ENCODE measurements at regions not wholly inside any gene's neighbourhood (a gene's known extent, or its start where the extent isn't known, plus 50 kb on each side); places are given as distances from the start of the nearest gene placed in this dataset.

DNA sequence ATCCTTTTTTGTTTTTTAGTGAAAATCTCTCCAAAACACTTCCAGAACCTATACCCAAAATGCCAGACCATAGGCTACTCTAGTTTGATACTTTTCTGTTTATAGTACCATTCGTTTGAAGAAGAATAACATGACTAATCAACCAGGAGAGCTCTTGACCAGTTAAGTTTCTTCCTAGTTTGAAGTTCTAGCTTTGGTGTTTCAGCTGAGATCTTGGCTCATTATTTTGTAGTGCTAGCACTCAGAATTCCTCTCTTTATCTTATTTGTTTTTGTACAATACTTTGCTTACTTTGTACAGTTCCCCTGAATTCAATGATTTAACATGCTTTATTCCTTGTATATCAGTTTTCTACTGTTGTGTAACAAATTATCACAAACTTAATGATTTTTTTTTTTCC lies 911.6 kb downstream of the EFNA5 start:
- Histone ChIP-seq H2BK5ac (ENCODE audit: low read length) (no peak overlapping the region), H3K79me2 (ENCODE audit: control insufficient read depth, insufficient read depth, low read length) (no peaks in the 10 kb centered on the region), H3K18ac (ENCODE audit: low read length) (no peak overlapping the region), H3K4me2 (ENCODE audit: low read length) (no peak overlapping the region), H3K23ac (ENCODE audit: low read length) (no peak overlapping the region), H3K56ac (ENCODE audit: low read length) (no peak overlapping the region), H2AK5ac (ENCODE audit: low read length) (no peak overlapping the region), H4K5ac (ENCODE audit: low read length) (no peak overlapping the region), H2BK120ac (ENCODE audit: low read depth, low read length) (no peak overlapping the region), H3K79me1 (ENCODE audit: low read length) (no peaks in the 10 kb centered on the region), H3K4me1 (ENCODE audit: control insufficient read depth, low read depth, low read length) (no peaks in the 10 kb centered on the region), H3K4ac (ENCODE audit: low read depth, low read length) (no peak overlapping the region), H4K8ac (ENCODE audit: low read depth, low read length) (no peak overlapping the region), H3K36me3 (ENCODE audit: control insufficient read depth, insufficient read depth, low read length) (no peaks in the 10 kb centered on the region), H3K4me3 (ENCODE audit: low read length) (no peak overlapping the region), H2BK15ac (replicated peaks; ENCODE audit: low read depth) (no peak overlapping the region), H3K27ac (ENCODE audit: low read depth, low read length) (no peak overlapping the region), H3K27me3 (ENCODE audit: insufficient read depth, low read length, poor library complexity) (no peaks in the 10 kb centered on the region), H3K9ac (ENCODE audit: low read length) (no peak overlapping the region)
- no CpG with 5 or more reads among the region's 1 CpG for WGBS (ENCODE audit: extremely low coverage, insufficient coverage, low lambda C conversion rate)
- DNase-seq, result no peak

DNA sequence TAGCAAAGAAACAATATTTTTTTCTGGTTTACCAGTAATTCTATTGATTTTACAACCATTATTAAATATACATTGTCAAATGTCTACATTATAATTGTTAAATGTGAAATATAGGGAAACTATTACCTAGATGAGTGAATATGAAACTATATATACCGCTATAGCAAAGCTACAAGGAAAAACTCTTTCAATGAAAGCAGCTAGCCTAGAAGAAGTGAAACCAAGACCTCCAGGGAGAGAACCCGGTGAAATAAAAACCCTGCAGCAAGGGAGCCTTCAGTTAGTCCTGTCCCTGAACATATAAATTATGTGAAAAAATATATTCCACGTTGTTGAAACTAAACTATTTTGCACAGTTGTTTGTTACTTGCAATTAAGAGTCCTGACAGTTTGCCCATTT lies 913.1 kb downstream of the EFNA5 start:
- no peak overlapping the region for H4K5ac ChIP-seq (ENCODE audit: low read length)
- no peak overlapping the region for H2BK15ac ChIP-seq (replicated peaks; ENCODE audit: low read depth)
- WGBS (ENCODE audit: extremely low coverage, insufficient coverage, low lambda C conversion rate), result no CpG with 5 or more reads among the region's 3 CpGs
- H3K79me2 ChIP-seq (ENCODE audit: control insufficient read depth, insufficient read depth, low read length), result no peaks in the 10 kb centered on the region
- H3K4me2 ChIP-seq (ENCODE audit: low read length), result no peak overlapping the region
- H3K4me1 ChIP-seq (ENCODE audit: control insufficient read depth, low read depth, low read length), result no peaks in the 10 kb centered on the region
- H3K18ac ChIP-seq (ENCODE audit: low read length), result no peak overlapping the region
- H2BK5ac ChIP-seq (ENCODE audit: low read length), result no peak overlapping the region
- no peaks in the 10 kb centered on the region for H3K27me3 ChIP-seq (ENCODE audit: insufficient read depth, low read length, poor library complexity)
- no peak overlapping the region for H4K8ac ChIP-seq (ENCODE audit: low read depth, low read length)
- no peak overlapping the region for H3K56ac ChIP-seq (ENCODE audit: low read length)
- no peak overlapping the region for H3K23ac ChIP-seq (ENCODE audit: low read length)
- H2AK5ac ChIP-seq (ENCODE audit: low read length), result no peak overlapping the region
- H3K27ac ChIP-seq (ENCODE audit: low read depth, low read length), result no peak overlapping the region
- no peak overlapping the region for H3K4me3 ChIP-seq (ENCODE audit: low read length)
- no peaks in the 10 kb centered on the region for H3K79me1 ChIP-seq (ENCODE audit: low read length)
- no peak overlapping the region for H3K9ac ChIP-seq (ENCODE audit: low read length)
- no peak for DNase-seq
- H3K36me3 ChIP-seq (ENCODE audit: control insufficient read depth, insufficient read depth, low read length), result no peaks in the 10 kb centered on the region
- H2BK120ac ChIP-seq (ENCODE audit: low read depth, low read length), result no peak overlapping the region
- H3K4ac ChIP-seq (ENCODE audit: low read depth, low read length), result no peak overlapping the region

DNA sequence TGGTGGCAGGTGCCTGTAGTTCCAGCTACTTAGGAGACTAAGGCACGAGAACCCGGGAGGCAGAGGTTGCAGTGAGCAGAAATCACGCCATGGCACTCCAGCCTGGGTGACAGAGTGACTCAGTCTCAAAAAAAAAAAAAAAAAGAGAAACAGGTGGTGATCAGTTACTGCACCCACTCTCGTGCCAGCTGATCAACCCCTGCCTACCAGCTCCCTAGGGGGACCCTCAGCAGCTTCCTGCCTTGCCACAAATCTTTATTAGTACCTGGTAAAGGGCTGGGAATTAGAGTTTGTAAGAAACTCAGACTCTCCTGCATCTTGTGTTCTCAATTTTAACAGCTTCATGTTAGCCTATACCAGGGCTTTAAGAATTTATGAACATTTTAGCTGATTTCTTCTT lies 914.9 kb downstream of the EFNA5 start:
- no peaks in the 10 kb centered on the region for H3K79me1 ChIP-seq (ENCODE audit: low read length)
- H4K8ac ChIP-seq (ENCODE audit: low read depth, low read length), result no peak overlapping the region
- H2BK5ac ChIP-seq (ENCODE audit: low read length), result no peak overlapping the region
- H3K4me2 ChIP-seq (ENCODE audit: low read length), result no peak overlapping the region
- H2BK15ac ChIP-seq (replicated peaks; ENCODE audit: low read depth), result no peak overlapping the region
- WGBS (ENCODE audit: extremely low coverage, insufficient coverage, low lambda C conversion rate), result no CpG with 5 or more reads among the region's 4 CpGs
- H3K9ac ChIP-seq (ENCODE audit: low read length), result no peak overlapping the region
- no peak for DNase-seq
- no peak overlapping the region for H2AK5ac ChIP-seq (ENCODE audit: low read length)
- no peak overlapping the region for H3K18ac ChIP-seq (ENCODE audit: low read length)
- no peak overlapping the region for H3K27ac ChIP-seq (ENCODE audit: low read depth, low read length)
- no peaks in the 10 kb centered on the region for H3K79me2 ChIP-seq (ENCODE audit: control insufficient read depth, insufficient read depth, low read length)
- H3K27me3 ChIP-seq (ENCODE audit: insufficient read depth, low read length, poor library complexity), result no peaks in the 10 kb centered on the region
- H3K4me1 ChIP-seq (ENCODE audit: control insufficient read depth, low read depth, low read length), result no peaks in the 10 kb centered on the region
- H3K4me3 ChIP-seq (ENCODE audit: low read length), result no peak overlapping the region
- no peaks in the 10 kb centered on the region for H3K36me3 ChIP-seq (ENCODE audit: control insufficient read depth, insufficient read depth, low read length)
- H2BK120ac ChIP-seq (ENCODE audit: low read depth, low read length), result no peak overlapping the region
- no peak overlapping the region for H4K5ac ChIP-seq (ENCODE audit: low read length)
- H3K56ac ChIP-seq (ENCODE audit: low read length), result no peak overlapping the region
- no peak overlapping the region for H3K23ac ChIP-seq (ENCODE audit: low read length)
- no peak overlapping the region for H3K4ac ChIP-seq (ENCODE audit: low read depth, low read length)

DNA sequence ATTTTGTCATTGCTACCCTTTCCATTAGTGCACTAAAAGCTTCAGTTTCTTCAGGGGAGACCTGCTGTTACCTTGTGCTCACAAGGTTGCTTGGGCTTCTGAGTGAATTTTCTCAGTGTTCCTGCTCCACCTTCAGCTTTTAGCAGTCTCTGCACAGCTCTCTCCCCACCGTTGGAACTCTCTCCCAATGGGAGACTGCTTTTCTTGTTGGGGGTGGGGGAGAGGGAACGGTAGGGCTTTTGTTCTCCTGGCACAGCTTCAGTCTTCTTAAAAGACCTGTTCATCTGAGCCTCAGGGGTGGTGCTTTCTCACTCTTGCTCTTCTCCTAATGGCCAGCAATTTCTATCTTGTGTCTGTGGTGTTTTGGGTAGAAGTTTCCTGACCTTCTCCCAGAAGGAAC lies 915.7 kb downstream of the EFNA5 start:
- no peaks in the 10 kb centered on the region for H3K4me1 ChIP-seq (ENCODE audit: control insufficient read depth, low read depth, low read length)
- H3K4me3 ChIP-seq (ENCODE audit: low read length), result no peak overlapping the region
- no CpG with 5 or more reads among the region's 2 CpGs for WGBS (ENCODE audit: extremely low coverage, insufficient coverage, low lambda C conversion rate)
- H3K9ac ChIP-seq (ENCODE audit: low read length), result no peak overlapping the region
- H3K23ac ChIP-seq (ENCODE audit: low read length), result no peak overlapping the region
- H3K56ac ChIP-seq (ENCODE audit: low read length), result no peak overlapping the region
- H2BK120ac ChIP-seq (ENCODE audit: low read depth, low read length), result no peak overlapping the region
- H3K36me3 ChIP-seq (ENCODE audit: control insufficient read depth, insufficient read depth, low read length), result no peaks in the 10 kb centered on the region
- H3K27me3 ChIP-seq (ENCODE audit: insufficient read depth, low read length, poor library complexity), result no peaks in the 10 kb centered on the region
- H2BK15ac ChIP-seq (replicated peaks; ENCODE audit: low read depth), result no peak overlapping the region
- H4K5ac ChIP-seq (ENCODE audit: low read length), result no peak overlapping the region
- no peak overlapping the region for H3K4ac ChIP-seq (ENCODE audit: low read depth, low read length)
- no peak overlapping the region for H2AK5ac ChIP-seq (ENCODE audit: low read length)
- no peak overlapping the region for H3K18ac ChIP-seq (ENCODE audit: low read length)
- DNase-seq, result peak; percentile 65
- no peak overlapping the region for H4K8ac ChIP-seq (ENCODE audit: low read depth, low read length)
- no peaks in the 10 kb centered on the region for H3K79me2 ChIP-seq (ENCODE audit: control insufficient read depth, insufficient read depth, low read length)
- no peak overlapping the region for H2BK5ac ChIP-seq (ENCODE audit: low read length)
- H3K4me2 ChIP-seq (ENCODE audit: low read length), result no peak overlapping the region
- H3K27ac ChIP-seq (ENCODE audit: low read depth, low read length), result no peak overlapping the region
- no peaks in the 10 kb centered on the region for H3K79me1 ChIP-seq (ENCODE audit: low read length)

DNA sequence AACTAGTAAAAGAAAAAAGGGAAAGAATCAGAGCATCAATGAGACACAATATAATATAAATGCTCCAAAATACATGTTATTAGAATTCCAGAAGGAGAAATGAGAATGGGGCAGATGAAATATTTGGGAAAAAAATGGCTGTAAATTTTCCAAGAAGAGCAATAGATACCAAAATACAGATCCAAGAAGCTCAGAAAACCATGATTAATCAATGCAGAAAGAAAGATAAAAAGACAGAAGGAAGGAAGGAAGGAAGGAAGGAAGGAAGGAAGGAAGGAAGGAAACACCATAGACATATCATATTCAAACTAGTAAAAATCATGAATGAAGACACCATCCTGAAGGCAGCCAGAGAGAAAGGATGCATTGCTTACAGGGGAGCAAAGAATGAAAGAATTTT lies 920.9 kb downstream of the EFNA5 start:
- Histone ChIP-seq H3K56ac (ENCODE audit: low read length) (no peak overlapping the region), H3K36me3 (ENCODE audit: control insufficient read depth, insufficient read depth, low read length) (no peaks in the 10 kb centered on the region), H3K23ac (ENCODE audit: low read length) (no peak overlapping the region), H2AK5ac (ENCODE audit: low read length) (no peak overlapping the region), H3K18ac (ENCODE audit: low read length) (no peak overlapping the region), H3K4me2 (ENCODE audit: low read length) (no peak overlapping the region), H3K4me3 (ENCODE audit: low read length) (no peak overlapping the region), H3K79me1 (ENCODE audit: low read length) (no peaks in the 10 kb centered on the region), H4K5ac (ENCODE audit: low read length) (no peak overlapping the region), H3K27ac (ENCODE audit: low read depth, low read length) (no peak overlapping the region), H3K27me3 (ENCODE audit: insufficient read depth, low read length, poor library complexity) (no peaks in the 10 kb centered on the region), H3K4me1 (ENCODE audit: control insufficient read depth, low read depth, low read length) (no peaks in the 10 kb centered on the region), H2BK15ac (replicated peaks; ENCODE audit: low read depth) (no peak overlapping the region), H3K4ac (ENCODE audit: low read depth, low read length) (no peak overlapping the region), H4K8ac (ENCODE audit: low read depth, low read length) (no peak overlapping the region), H3K9ac (ENCODE audit: low read length) (no peak overlapping the region), H2BK5ac (ENCODE audit: low read length) (no peak overlapping the region), H2BK120ac (ENCODE audit: low read depth, low read length) (no peak overlapping the region), H3K79me2 (ENCODE audit: control insufficient read depth, insufficient read depth, low read length) (no peaks in the 10 kb centered on the region)
- no peak for DNase-seq

DNA sequence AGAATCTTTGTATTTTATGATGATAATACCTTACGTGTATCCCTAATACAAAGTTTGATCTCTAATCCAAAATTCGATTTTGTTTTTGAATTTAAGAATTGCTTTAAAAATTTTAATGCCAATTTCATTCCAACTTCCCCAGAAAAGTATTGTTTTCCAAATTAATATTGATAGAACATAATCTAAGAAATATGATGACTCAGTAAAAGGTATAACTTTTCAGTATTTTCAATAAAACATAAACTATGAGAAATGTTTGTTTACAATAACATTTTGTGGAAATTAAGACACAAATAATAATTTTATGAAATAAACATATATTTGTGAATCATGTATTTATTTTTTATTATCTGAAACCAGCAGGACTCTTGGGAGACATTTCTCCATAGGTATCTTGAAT lies 931.6 kb downstream of the EFNA5 start:
- Histone ChIP-seq H3K79me1 (ENCODE audit: low read length) (no peaks in the 10 kb centered on the region), H2BK15ac (replicated peaks; ENCODE audit: low read depth) (no peak overlapping the region), H4K5ac (ENCODE audit: low read length) (no peak overlapping the region), H3K27ac (ENCODE audit: low read depth, low read length) (no peak overlapping the region), H3K4me3 (ENCODE audit: low read length) (no peak overlapping the region), H3K23ac (ENCODE audit: low read length) (no peak overlapping the region), H3K4me2 (ENCODE audit: low read length) (no peak overlapping the region), H2BK5ac (ENCODE audit: low read length) (no peak overlapping the region), H3K79me2 (ENCODE audit: control insufficient read depth, insufficient read depth, low read length) (no peaks in the 10 kb centered on the region), H3K27me3 (ENCODE audit: insufficient read depth, low read length, poor library complexity) (no peaks in the 10 kb centered on the region), H2AK5ac (ENCODE audit: low read length) (no peak overlapping the region), H3K56ac (ENCODE audit: low read length) (no peak overlapping the region), H3K18ac (ENCODE audit: low read length) (no peak overlapping the region), H3K9ac (ENCODE audit: low read length) (no peak overlapping the region), H4K8ac (ENCODE audit: low read depth, low read length) (no peak overlapping the region), H2BK120ac (ENCODE audit: low read depth, low read length) (no peak overlapping the region), H3K4ac (ENCODE audit: low read depth, low read length) (no peak overlapping the region), H3K36me3 (ENCODE audit: control insufficient read depth, insufficient read depth, low read length) (no peaks in the 10 kb centered on the region), H3K4me1 (ENCODE audit: control insufficient read depth, low read depth, low read length) (no peaks in the 10 kb centered on the region)
- DNase-seq, result no peak
- no CpG with 5 or more reads among the region's 2 CpGs for WGBS (ENCODE audit: extremely low coverage, insufficient coverage, low lambda C conversion rate)
